Peyer's patch (tissue), 4 donors: ENCODE measurements at regions not wholly inside any gene's neighbourhood (a gene's known extent, or its start where the extent isn't known, plus 50 kb on each side); places are given as distances from the start of the nearest gene placed in this dataset.

Experiments used
- POLR2A ChIP-seq, 2 donors: fragments of 450-650 bp; IDR thresholded peaks; one replicate each; pipeline ENCODE4 v1.5.1; 2017; ENCODE audit warnings: antibody characterized with exemption in 2 of 2, mild to moderate bottlenecking in 2 of 2, moderate library complexity in 2 of 2
- TF ChIP-seq, protein P1 (sequence below), 6 experiments: fragments of 450-650 bp in 4 of 6; fragments of 200-600 bp in 2 of 6; sonication (generic) in 1 of 6; IDR thresholded peaks; one replicate each; pipeline ENCODE4 v1.5.1; 2017 to 2019; ENCODE audit warnings: antibody characterized with exemption in 6 of 6, mild to moderate bottlenecking in 3 of 6, moderate library complexity in 1 of 6

DNA sequence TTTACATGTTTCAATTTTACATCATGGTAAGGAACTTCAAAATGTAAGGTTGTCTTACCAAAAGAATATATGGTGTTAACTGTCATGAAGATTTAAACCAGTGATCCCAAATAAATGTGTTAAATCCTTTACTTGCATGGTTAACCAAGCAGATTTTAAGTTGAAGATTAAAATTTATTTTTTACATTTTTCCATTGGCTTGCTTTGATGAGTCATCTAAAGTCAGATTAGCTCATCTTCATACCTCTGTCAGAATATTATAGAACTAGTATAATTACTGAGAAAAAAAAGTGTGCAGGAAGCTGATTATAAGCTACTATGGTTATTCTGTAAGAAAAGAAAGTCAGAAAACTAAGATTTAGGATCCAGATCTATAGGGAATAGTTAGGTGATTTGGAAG, 95.3 kb upstream of the DPH5 start:
- no peak for TF ChIP-seq POLR2A (IDR thresholded peaks at IDR 0.05)
- TF ChIP-seq, protein P1, sequence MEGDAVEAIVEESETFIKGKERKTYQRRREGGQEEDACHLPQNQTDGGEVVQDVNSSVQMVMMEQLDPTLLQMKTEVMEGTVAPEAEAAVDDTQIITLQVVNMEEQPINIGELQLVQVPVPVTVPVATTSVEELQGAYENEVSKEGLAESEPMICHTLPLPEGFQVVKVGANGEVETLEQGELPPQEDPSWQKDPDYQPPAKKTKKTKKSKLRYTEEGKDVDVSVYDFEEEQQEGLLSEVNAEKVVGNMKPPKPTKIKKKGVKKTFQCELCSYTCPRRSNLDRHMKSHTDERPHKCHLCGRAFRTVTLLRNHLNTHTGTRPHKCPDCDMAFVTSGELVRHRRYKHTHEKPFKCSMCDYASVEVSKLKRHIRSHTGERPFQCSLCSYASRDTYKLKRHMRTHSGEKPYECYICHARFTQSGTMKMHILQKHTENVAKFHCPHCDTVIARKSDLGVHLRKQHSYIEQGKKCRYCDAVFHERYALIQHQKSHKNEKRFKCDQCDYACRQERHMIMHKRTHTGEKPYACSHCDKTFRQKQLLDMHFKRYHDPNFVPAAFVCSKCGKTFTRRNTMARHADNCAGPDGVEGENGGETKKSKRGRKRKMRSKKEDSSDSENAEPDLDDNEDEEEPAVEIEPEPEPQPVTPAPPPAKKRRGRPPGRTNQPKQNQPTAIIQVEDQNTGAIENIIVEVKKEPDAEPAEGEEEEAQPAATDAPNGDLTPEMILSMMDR (IDR thresholded peaks at IDR 0.05): no peak
